Neural cell (in vitro differentiated cells): ENCODE measurements at regions not wholly inside any gene's neighbourhood (a gene's known extent, or its start where the extent isn't known, plus 50 kb on each side); places are given as distances from the start of the nearest gene placed in this dataset.

Experiments
- CTCF ChIP-seq: fragments of 450-650 bp; IDR thresholded peaks from 2 replicates; pipeline ENCODE4 v1.5.1; 2014; ENCODE audit warnings: antibody characterized with exemption, mild to moderate bottlenecking, moderate library complexity; ENCODE audit not compliant: poor library complexity, severe bottlenecking
- EP300 ChIP-seq: fragments of 450-650 bp; conservative IDR thresholded peaks from 2 replicates; pipeline ENCODE4 v1.6.1; 2014; ENCODE audit warnings: antibody characterized with exemption, mild to moderate bottlenecking, moderate library complexity; ENCODE audit not compliant: poor library complexity, severe bottlenecking
- EZH2 ChIP-seq: fragments of 200-600, 300-800 bp; shearing (Covaris generic), sonication (generic); IDR thresholded peaks from 2 replicates; pipeline ENCODE4 v1.6.1; 2014; ENCODE audit warnings: antibody characterized with exemption, low read length, borderline replicate concordance, mild to moderate bottlenecking; ENCODE audit not compliant: insufficient read depth, poor library complexity, severe bottlenecking
- MXI1 ChIP-seq: fragments of 450-650 bp; conservative IDR thresholded peaks from 2 replicates; pipeline ENCODE4 v1.6.1; 2014; ENCODE audit warnings: antibody characterized with exemption, mild to moderate bottlenecking; ENCODE audit not compliant: poor library complexity, severe bottlenecking
- POLR2AphosphoS5 ChIP-seq: IDR thresholded peaks from 2 replicates; pipeline ENCODE4 v1.6.1; 2012
- RAD21 ChIP-seq: fragments of 450-650 bp; conservative IDR thresholded peaks from 2 replicates; pipeline ENCODE4 v1.6.1; 2014; ENCODE audit warnings: antibody characterized with exemption, mild to moderate bottlenecking, moderate library complexity
- REST ChIP-seq: IDR thresholded peaks from 2 replicates; pipeline ENCODE4 v1.6.1; 2012; ENCODE audit warnings: borderline replicate concordance
- TAF1 ChIP-seq: IDR thresholded peaks from 2 replicates; pipeline ENCODE4 v1.6.1; 2012; ENCODE audit warnings: low read depth

GRCh38 chr1:174090471-174090870, 68.3 kb upstream of the RC3H1 start:
- TF ChIP-seq CTCF (no peak), RAD21 (no peak), EZH2 (no peak), POLR2AphosphoS5 (no peak), EP300 (no peak), TAF1 (no peak), REST (no peak), MXI1 (no peak)
